ENCODE measurements at regions not wholly inside any gene's neighbourhood (a gene's known extent, or its start where the extent isn't known, plus 50 kb on each side); places are given as distances from the start of the nearest gene placed in this dataset.

- Histone ChIP-seq H4K20me1 (ENCODE audit: insufficient read depth, low read length) (no peaks in the 10 kb centered on the region), H3K9ac (ENCODE audit: low read length) (no peak overlapping the region), H3K27ac (ENCODE audit: low read length) (no peak overlapping the region), H3K4me2 (ENCODE audit: low read depth, low read length) (no peak overlapping the region), H3K27me3 (replicated peaks; ENCODE audit: insufficient read depth, low read length) (no peaks in the 10 kb centered on the region), H3K4me1 (ENCODE audit: low read length) (no peaks in the 10 kb centered on the region), H3F3A (ENCODE audit: insufficient read depth, low read length) (no peaks in the 10 kb centered on the region), H3K9me2 (replicated peaks; ENCODE audit: insufficient read depth, low read length) (no peaks in the 10 kb centered on the region), H3K4me3 (ENCODE audit: low read length) (no peak overlapping the region), H3K36me3 (replicated peaks; ENCODE audit: insufficient read depth, low read length) (no peaks in the 10 kb centered on the region), H3K79me2 (ENCODE audit: low read length) (no peaks in the 10 kb centered on the region), H2AFZ (ENCODE audit: low read length) (no peak overlapping the region), H3K9me3 (replicated peaks; ENCODE audit: insufficient read depth, low read length) (no peaks in the 10 kb centered on the region)
- no peak for DNase-seq
- TF ChIP-seq EZH2 (optimal IDR thresholded peaks at IDR 0.05; ENCODE audit: low read depth, low read length) (no peak), CTCF (IDR thresholded peaks at IDR 0.05; ENCODE audit: low read length) (no peak), EZH2phosphoT487 (IDR thresholded peaks at IDR 0.05; ENCODE audit: low read length) (no peak)
Measured at GRCh38 chr7:371779-372545, 82.0 kb downstream of the FOXL3 start.

GRCh38 chr7:372546-372931 lies 82.6 kb downstream of the FOXL3 start:
- Histone ChIP-seq H3K4me3 (ENCODE audit: low read length) (no peak overlapping the region), H3K4me1 (ENCODE audit: low read length) (no peaks in the 10 kb centered on the region), H3K27me3 (replicated peaks; ENCODE audit: insufficient read depth, low read length) (no peaks in the 10 kb centered on the region), H3K79me2 (ENCODE audit: low read length) (no peaks in the 10 kb centered on the region), H3K36me3 (replicated peaks; ENCODE audit: insufficient read depth, low read length) (no peaks in the 10 kb centered on the region), H3K9me2 (replicated peaks; ENCODE audit: insufficient read depth, low read length) (no peaks in the 10 kb centered on the region), H3F3A (ENCODE audit: insufficient read depth, low read length) (no peaks in the 10 kb centered on the region), H3K27ac (ENCODE audit: low read length) (no peak overlapping the region), H4K20me1 (ENCODE audit: insufficient read depth, low read length) (no peaks in the 10 kb centered on the region), H3K4me2 (ENCODE audit: low read depth, low read length) (no peak overlapping the region), H3K9me3 (replicated peaks; ENCODE audit: insufficient read depth, low read length) (no peaks in the 10 kb centered on the region), H2AFZ (ENCODE audit: low read length) (no peak overlapping the region), H3K9ac (ENCODE audit: low read length) (no peak overlapping the region)
- no peak for DNase-seq
- TF ChIP-seq EZH2 (optimal IDR thresholded peaks at IDR 0.05; ENCODE audit: low read depth, low read length) (no peak), EZH2phosphoT487 (IDR thresholded peaks at IDR 0.05; ENCODE audit: low read length) (no peak), CTCF (IDR thresholded peaks at IDR 0.05; ENCODE audit: low read length) (no peak)

GRCh38 chr7:372932-373791 lies 83.2 kb downstream of the FOXL3 start:
- Histone ChIP-seq H3K4me2 (ENCODE audit: low read depth, low read length) (no peak overlapping the region), H3K9me2 (replicated peaks; ENCODE audit: insufficient read depth, low read length) (no peaks in the 10 kb centered on the region), H2AFZ (ENCODE audit: low read length) (no peak overlapping the region), H3K27ac (ENCODE audit: low read length) (no peak overlapping the region), H3F3A (ENCODE audit: insufficient read depth, low read length) (no peaks in the 10 kb centered on the region), H3K4me3 (ENCODE audit: low read length) (no peak overlapping the region), H3K9me3 (replicated peaks; ENCODE audit: insufficient read depth, low read length) (no peaks in the 10 kb centered on the region), H4K20me1 (ENCODE audit: insufficient read depth, low read length) (no peaks in the 10 kb centered on the region), H3K27me3 (replicated peaks; ENCODE audit: insufficient read depth, low read length) (no peaks in the 10 kb centered on the region), H3K79me2 (ENCODE audit: low read length) (no peaks in the 10 kb centered on the region), H3K36me3 (replicated peaks; ENCODE audit: insufficient read depth, low read length) (no peaks in the 10 kb centered on the region), H3K9ac (ENCODE audit: low read length) (no peak overlapping the region), H3K4me1 (ENCODE audit: low read length) (no peaks in the 10 kb centered on the region)
- DNase-seq = no peak
- no peak for TF ChIP-seq EZH2 (optimal IDR thresholded peaks at IDR 0.05; ENCODE audit: low read depth, low read length)
- no peak for TF ChIP-seq EZH2phosphoT487 (IDR thresholded peaks at IDR 0.05; ENCODE audit: low read length)
- TF ChIP-seq CTCF (IDR thresholded peaks at IDR 0.05; ENCODE audit: low read length) = no peak
